GM21447 (cell line): ENCODE measurements at regions not wholly inside any gene's neighbourhood (a gene's known extent, or its start where the extent isn't known, plus 50 kb on each side); places are given as distances from the start of the nearest gene placed in this dataset.
"Not testable (repeated sequence)": the region's sequence is repeated elsewhere in the genome, so short reads cannot be mapped to it uniquely, and the experiment has no call there.

Experiments used
- ATAC-seq: cut with Tn5 transposase; IDR thresholded peaks from one replicate; pipeline ENCODE4 v1.9.1; 2021; ENCODE audit not compliant: unreplicated experiment

- ATAC-seq = no peak
Measured at GRCh38 chr6:21741221-21742109, 147.9 kb downstream of the SOX4 start.

GRCh38 chr6:21742238-21742660, 148.7 kb downstream of the SOX4 start:
- no peak for ATAC-seq

DNA sequence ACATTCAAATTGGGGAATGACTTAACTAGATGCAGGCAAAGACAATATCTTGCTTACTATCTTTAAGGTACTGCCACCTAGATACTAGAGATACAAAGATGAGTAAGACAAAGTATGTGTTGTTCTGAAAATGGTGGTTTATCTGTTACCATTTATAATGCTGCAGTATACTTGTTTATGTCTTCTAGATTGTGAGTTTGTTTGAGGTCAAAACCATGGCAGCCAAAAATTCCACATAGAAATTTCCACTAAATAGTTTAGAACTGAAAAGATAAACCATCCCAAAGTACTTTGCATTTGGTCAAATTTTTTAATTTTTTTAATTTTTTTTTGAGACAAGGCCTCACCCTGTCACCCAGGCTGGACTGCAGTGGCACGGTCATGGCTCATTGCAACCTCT, 150.8 kb downstream of the SOX4 start:
- ATAC-seq = no peak

GRCh38 chr6:21745543-21746337, 152.2 kb downstream of the SOX4 start:
- no peak for ATAC-seq

GRCh38 chr6:21747441-21747840, 153.9 kb downstream of the SOX4 start:
- ATAC-seq = no peak

DNA sequence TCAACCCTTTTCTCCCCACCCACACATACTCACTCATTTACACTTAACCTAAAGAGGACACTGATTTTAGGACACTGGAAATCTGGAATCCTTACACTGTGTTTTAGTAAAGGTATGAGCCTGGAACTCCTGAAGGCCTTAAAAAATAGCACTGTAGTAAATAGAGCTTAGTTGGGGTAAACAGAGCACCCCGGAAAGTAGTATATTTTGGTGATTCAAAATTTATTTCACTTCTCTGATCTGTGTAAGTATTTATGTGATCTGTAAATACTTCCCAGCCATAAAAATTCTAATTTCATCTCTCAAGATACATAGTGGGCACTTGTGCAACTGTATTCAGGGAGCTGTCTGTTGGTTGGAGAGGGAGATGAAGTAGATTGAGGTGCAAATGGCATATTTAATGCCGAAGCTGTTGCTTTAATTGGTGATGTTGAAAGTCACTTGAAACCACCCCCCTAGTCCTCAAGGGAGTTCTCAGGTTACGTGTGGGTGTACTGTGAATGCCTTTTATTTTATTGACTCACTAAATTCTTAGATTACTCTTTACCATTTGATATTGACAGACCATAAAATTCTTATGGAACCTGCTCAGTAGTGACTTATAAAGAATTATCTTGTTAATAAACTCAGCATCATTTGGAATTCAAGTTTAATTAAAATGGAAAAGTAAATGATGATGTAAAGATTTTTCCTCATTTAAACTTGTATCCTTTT, 154.9 kb downstream of the SOX4 start:
- ATAC-seq = no peak

DNA sequence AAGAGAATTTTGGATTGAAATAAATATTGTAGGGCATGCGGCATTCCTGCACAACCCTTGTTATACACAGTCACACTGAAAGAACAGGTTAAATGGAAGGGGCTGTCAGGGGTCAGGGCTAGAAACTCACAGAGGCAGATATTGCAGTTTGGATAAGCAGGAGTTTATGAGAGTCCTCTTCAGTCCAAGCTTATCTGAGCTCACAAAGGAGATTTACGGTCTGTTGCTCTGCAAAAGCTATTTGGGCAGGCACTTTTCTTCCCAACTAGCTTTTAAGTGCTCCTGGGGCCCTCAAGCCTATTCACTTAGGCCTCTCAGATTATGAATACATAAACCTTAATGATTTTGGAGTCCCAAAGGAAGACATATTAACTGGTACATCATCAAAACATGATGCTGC, 156.2 kb downstream of the SOX4 start:
- no peak for ATAC-seq

GRCh38 chr6:21750575-21750974, 157.0 kb downstream of the SOX4 start:
- ATAC-seq = no peak

DNA sequence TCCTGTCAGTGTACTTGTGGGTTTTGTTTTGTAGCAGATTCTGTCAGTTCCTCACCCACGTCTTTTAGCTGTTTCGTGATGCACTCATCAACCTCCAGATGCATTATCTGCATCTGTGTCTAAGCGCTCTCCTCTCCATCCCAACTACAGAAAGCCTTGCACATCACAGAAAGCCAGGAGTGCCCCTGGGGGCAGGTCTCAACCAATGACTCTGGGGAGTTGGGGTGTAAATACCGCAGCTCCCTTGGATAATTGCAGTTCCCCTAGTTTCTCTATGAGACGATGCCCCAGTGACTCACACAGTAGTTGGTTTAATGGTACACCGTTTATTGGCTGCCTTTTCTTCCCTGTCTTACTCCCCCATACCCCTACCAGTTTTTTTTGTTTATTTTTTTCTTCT, 158.1 kb downstream of the SOX4 start:
- ATAC-seq = no peak

- no peak for ATAC-seq
Measured at GRCh38 chr6:21752054-21752811, 158.7 kb downstream of the SOX4 start.

- ATAC-seq = no peak
Measured at GRCh38 chr6:21753241-21754108, 159.9 kb downstream of the SOX4 start.

DNA sequence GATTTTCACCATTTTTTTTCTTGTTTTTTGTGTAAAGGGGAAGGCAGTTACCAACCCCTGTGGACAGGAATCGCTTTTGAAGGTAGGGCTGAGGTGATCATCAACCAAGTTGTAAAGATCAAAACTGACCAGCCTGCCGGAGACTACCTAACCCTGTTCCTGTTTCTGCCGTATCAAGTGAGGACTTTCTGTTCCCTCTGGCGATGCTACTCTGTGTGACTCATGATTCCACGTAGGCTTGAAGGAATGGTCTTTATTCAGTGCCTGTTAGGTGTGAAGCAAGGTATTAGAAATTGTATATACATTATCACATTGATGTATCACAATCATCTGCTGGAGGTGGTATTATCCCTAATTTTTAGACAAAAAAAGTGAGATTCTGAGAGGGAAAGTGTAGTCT, 161.3 kb downstream of the SOX4 start:
- no peak for ATAC-seq

- ATAC-seq = no peak
Measured at GRCh38 chr6:21756487-21756886, 162.9 kb downstream of the SOX4 start.

DNA sequence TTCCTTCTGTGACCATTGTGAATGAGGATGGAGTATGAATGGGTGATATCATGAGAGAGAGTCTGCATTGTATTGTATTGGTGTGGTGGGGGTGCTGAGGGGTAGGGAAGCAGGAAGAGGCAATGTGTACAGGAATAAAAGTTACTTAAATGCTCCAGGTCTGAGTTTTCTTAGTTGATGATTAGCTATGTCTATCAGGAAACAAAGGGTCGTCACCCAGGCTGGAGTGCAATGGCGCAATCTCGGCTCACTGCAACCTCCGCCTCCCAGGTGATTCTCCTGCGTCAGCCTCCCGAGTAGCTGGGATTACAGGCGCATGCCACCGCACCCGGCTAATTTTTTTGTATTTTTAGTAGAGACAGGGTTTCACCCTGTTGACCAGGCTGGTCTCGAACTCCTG, 163.8 kb downstream of the SOX4 start:
- not testable (repeated sequence) for ATAC-seq

DNA sequence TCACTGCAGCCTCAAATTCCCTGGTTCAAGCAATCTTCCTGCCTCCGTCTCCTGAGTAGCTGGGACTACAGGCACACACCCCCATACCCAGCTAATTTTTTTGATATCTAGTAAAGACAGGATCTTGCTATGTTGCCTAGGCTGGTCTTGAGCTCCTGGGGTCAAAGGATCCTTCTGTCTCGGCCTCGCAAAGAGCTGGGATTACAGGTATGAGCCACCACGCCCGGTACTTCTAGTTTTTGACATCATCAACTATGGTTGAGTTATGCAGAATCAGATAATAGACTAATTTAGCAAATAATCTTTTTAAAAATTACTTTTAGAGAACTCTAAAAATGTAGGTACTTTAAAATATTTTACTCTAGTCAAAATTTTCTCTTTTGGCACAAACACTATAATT, 166.2 kb downstream of the SOX4 start:
- no peak for ATAC-seq

- not testable (repeated sequence) for ATAC-seq
Measured at GRCh38 chr6:21761053-21761730, 167.6 kb downstream of the SOX4 start.

GRCh38 chr6:21764989-21765388, 171.4 kb downstream of the SOX4 start:
- ATAC-seq = no peak

DNA sequence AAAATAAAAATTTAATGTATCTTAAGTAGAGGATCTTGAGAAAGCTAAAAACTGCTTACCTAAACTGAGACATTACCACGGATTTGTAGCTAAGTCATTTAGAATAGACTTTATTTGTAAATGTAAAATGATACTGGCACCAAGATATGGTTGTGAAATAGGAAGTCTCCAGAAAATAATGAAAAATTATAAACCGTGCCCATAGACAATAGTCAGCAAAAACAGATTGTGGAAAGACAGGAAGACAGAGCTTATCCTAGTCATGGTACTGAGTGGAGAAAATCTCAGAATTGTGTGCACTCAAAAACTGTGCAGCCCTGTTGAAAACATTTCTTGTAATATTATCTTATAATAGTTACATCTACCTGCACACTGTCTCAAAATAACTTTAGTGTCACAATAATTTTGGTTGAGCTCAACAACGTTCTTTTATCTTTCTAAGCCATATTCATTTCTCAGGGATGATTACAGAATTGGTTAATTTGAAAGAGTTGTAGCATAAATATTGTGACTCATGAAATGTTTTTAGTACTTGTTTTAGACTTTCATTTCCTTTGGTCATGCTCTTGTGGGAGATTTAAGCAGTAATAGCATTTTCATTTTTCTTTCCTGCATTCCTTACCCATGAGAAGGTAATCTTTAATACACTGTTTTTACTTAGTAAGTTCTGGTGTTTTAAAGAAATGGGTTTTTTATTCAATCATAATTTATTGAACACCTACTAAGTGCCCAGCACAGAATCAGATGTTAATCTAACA, 174.5 kb downstream of the SOX4 start:
- ATAC-seq = no peak
